Fibroblast of the aortic adventitia (primary cell): ENCODE measurements at regions not wholly inside any gene's neighbourhood (a gene's known extent, or its start where the extent isn't known, plus 50 kb on each side); places are given as distances from the start of the nearest gene placed in this dataset.
A peak's percentile ranks its signal among the peaks of the same experiment; 100 is the strongest.

Source experiments
- DNase-seq: peaks from one replicate; pipeline ENCODE4 v3.0.0-alpha.2; 2010; ENCODE audit warnings: low read depth
- H3K4me3 ChIP-seq: 2 replicates; pipeline ENCODE4 v1.5.1; 2011; ENCODE audit warnings: low read depth, mild to moderate bottlenecking, control low read depth, low read length, moderate library complexity
- TF ChIP-seq, protein P1 (sequence below): IDR thresholded peaks from 2 replicates; pipeline ENCODE4 v1.5.1; 2011; ENCODE audit warnings: mild to moderate bottlenecking, low read length, control low read depth, inconsistent platforms; ENCODE audit not compliant: insufficient read depth

DNA sequence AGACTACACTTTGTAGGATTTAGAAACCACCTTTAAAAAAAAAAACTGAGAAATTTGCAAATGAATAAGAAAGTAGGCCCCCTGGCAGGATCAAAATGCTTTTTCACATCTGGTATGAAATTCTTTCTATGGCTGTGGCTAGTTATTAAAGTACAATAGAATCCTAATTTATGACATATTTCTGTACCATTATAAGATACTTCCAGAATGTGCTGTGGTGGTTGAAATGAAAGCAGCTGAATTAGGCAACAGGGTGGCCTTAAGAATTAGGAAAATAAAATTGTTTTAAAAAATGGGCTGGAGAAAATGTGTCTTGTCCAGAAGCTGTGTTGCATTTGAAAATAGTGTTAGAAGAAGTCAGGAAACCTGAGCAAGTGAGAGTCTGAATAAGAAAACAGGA, 85.9 kb upstream of the PDE3A start:
- DNase-seq: peak; percentile 35
- TF ChIP-seq, protein P1, sequence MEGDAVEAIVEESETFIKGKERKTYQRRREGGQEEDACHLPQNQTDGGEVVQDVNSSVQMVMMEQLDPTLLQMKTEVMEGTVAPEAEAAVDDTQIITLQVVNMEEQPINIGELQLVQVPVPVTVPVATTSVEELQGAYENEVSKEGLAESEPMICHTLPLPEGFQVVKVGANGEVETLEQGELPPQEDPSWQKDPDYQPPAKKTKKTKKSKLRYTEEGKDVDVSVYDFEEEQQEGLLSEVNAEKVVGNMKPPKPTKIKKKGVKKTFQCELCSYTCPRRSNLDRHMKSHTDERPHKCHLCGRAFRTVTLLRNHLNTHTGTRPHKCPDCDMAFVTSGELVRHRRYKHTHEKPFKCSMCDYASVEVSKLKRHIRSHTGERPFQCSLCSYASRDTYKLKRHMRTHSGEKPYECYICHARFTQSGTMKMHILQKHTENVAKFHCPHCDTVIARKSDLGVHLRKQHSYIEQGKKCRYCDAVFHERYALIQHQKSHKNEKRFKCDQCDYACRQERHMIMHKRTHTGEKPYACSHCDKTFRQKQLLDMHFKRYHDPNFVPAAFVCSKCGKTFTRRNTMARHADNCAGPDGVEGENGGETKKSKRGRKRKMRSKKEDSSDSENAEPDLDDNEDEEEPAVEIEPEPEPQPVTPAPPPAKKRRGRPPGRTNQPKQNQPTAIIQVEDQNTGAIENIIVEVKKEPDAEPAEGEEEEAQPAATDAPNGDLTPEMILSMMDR: no peak
- H3K4me3 ChIP-seq: no peak overlapping the region

GRCh38 chr12:20283482-20283881, 84.9 kb upstream of the PDE3A start:
- no peak for DNase-seq
- H3K4me3 ChIP-seq: no peak overlapping the region
- TF ChIP-seq, protein P1: no peak

DNA sequence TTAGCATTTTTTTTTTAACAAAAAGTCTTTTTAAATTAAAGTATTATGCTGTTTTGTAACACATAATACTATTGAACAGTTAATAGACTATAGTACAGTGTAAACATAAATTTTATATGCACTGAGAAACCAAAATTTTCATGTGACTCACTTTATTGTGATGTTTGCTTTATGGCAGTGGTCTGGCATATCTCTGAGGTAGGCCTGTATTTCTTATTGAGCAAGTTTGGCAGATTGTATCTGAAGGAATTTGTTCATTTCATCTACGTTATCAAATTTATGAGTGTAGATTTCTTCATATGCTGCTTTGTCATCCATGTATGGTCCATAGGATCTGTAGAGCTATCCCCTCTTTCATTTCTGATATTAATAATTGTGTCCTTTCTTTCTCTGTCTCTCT, 78.8 kb upstream of the PDE3A start:
- DNase-seq: peak; percentile 23
- no peak overlapping the region for H3K4me3 ChIP-seq
- TF ChIP-seq, protein P1: no peak

- TF ChIP-seq, protein P1: no peak
- no peak overlapping the region for H3K4me3 ChIP-seq
- DNase-seq: no peak
Measured at GRCh38 chr12:20300457-20300856, 67.9 kb upstream of the PDE3A start.

DNA sequence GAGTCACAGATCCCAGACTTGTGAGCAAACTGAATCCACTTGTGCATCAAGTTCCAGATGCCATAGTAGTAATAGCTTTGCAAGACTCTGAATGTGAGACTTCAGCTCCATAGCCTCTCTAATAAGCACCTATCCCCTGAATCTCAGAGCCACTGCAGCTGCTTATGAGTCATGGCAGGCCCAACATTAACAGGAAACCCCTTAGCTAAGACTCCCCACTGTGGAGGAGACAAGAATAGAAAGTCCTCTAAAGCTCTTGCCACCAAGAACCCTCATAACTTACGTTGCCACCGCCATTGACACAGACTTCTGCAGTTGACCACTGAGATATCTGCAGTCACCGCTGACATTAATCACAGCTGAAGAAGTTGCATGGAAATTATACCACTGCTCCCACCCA, 62.9 kb upstream of the PDE3A start:
- TF ChIP-seq, protein P1: no peak
- H3K4me3 ChIP-seq: no peak overlapping the region
- no peak for DNase-seq

GRCh38 chr12:20309504-20310148, 58.7 kb upstream of the PDE3A start:
- no peak overlapping the region for H3K4me3 ChIP-seq
- TF ChIP-seq, protein P1: no peak
- peak; percentile 7 for DNase-seq

- TF ChIP-seq, protein P1: no peak
- DNase-seq: peak; percentile 78
- no peak overlapping the region for H3K4me3 ChIP-seq
Measured at GRCh38 chr12:20314328-20314727, 54.0 kb upstream of the PDE3A start.
